CD4-positive, alpha-beta memory T cell (primary cell): ENCODE measurements at regions not wholly inside any gene's neighbourhood (a gene's known extent, or its start where the extent isn't known, plus 50 kb on each side); places are given as distances from the start of the nearest gene placed in this dataset.
A peak's percentile ranks its signal among the peaks of the same experiment; 100 is the strongest.

Source experiments
- CTCF ChIA-PET: fragments of 350-600 bp; sonication (Branson Sonifier 250); formaldehyde crosslinking; loops from one replicate; lab custom pipeline; 2021; ENCODE audit warnings: inconsistent platforms; ENCODE audit not compliant: partially characterized antibody; lab: Charles Lee
- POLR2A ChIA-PET: fragments of 350-600 bp; sonication (Branson Sonifier 250); formaldehyde crosslinking; loops from one replicate; lab custom pipeline; 2021; ENCODE audit not compliant: partially characterized antibody; lab: Charles Lee
- DNase-seq, 5 donors: peaks; one replicate each; pipeline versions ENCODE4 v3.0.0 to v3.0.0-alpha.2; 2020 to 2022; ENCODE audit warnings: mixed read lengths in 1 of 5
- H3K27ac ChIP-seq: one replicate; pipeline ENCODE4 v1.7.0; 2013; ENCODE audit warnings: low read depth, low read length
- H3K27me3 ChIP-seq: 2 replicates; pipeline ENCODE4 v1.7.0; 2013; ENCODE audit warnings: mild to moderate bottlenecking, low read length, moderate library complexity; ENCODE audit not compliant: insufficient read depth
- H3K36me3 ChIP-seq: 2 replicates; pipeline ENCODE4 v1.7.0; 2013; ENCODE audit warnings: mild to moderate bottlenecking, low read length, moderate library complexity; ENCODE audit not compliant: insufficient read depth
- H3K4me1 ChIP-seq: 2 replicates; pipeline ENCODE4 v1.7.0; 2013; ENCODE audit warnings: mild to moderate bottlenecking, low read length, moderate library complexity; ENCODE audit not compliant: insufficient read depth
- H3K4me3 ChIP-seq, 2 donors: one replicate each; pipeline ENCODE4 v1.7.0; 2013; ENCODE audit warnings: low read length in 2 of 2, mild to moderate bottlenecking in 1 of 2
- H3K9me3 ChIP-seq, 2 donors: one replicate each; pipeline ENCODE4 v1.7.0; 2013; ENCODE audit warnings: low read length in 2 of 2, control low read depth in 1 of 2; ENCODE audit not compliant: control insufficient read depth in 1 of 2
- H3K27ac Mint-ChIP-seq, 7 donors: one replicate each; pipeline ENCODE4 v1.8.0; 2020 to 2021; ENCODE audit warnings: mixed read lengths in 7 of 7, mild to moderate bottlenecking in 6 of 7, inconsistent platforms in 3 of 7, moderate library complexity in 3 of 7
- H3K27me3 Mint-ChIP-seq, 2 donors: one replicate each; pipeline ENCODE4 v1.8.0; 2020 to 2021; ENCODE audit warnings: mixed read lengths in 2 of 2
- H3K36me3 Mint-ChIP-seq, 2 donors: one replicate each; pipeline ENCODE4 v1.8.0; 2020 to 2021; ENCODE audit warnings: mixed read lengths in 2 of 2, inconsistent platforms in 1 of 2, mild to moderate bottlenecking in 1 of 2
- H3K4me1 Mint-ChIP-seq, 4 donors: one replicate each; pipeline ENCODE4 v1.8.0; 2020 to 2021; ENCODE audit warnings: mixed read lengths in 4 of 4, mild to moderate bottlenecking in 1 of 4
- H3K4me3 Mint-ChIP-seq, 8 donors: one replicate each; pipeline ENCODE4 v1.8.0; 2020 to 2021; ENCODE audit warnings: mixed read lengths in 8 of 8, mild to moderate bottlenecking in 7 of 8, moderate library complexity in 6 of 8, inconsistent platforms in 3 of 8
- H3K9me3 Mint-ChIP-seq, 8 donors: one replicate each; pipeline ENCODE4 v1.8.0; 2020 to 2021; ENCODE audit warnings: mixed read lengths in 8 of 8, mild to moderate bottlenecking in 5 of 8, inconsistent platforms in 3 of 8, moderate library complexity in 1 of 8
- intact Hi-C: fragments of 100-400 bp; cut with micrococcal nuclease; formaldehyde crosslinking; loops from one replicate; pipeline ENCODE4 v1.15.1; 2023

DNA sequence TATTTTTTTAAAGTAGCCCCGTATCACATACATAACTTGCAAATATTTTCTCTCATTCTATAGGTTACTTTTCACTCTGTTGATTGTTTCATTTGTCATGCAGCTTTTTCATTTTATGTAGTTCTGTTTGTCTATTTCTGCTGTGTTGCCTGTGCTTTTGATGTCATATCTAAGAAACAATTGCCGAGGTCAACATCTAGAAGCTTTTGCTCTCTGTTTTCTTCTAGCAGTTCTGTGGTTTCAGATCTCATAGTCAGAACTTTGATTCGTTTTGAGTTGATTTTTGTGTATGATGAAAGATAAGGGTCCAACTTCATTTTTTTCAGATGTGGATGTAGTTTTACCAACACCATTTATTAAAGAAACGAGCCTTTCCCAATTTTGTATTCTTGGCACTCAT is 79.5 kb downstream of the CD200 start:
- Mint-ChIP-seq H3K27me3 (peaks cover 0 to 1% of the 10 kb centered on the region in 2 donors), H3K4me3 (peak overlapping the region in 1 of 8 donors; percentile 12), H3K9me3 (peaks cover 0 to 9% (median 0%) of the 10 kb centered on the region in 8 donors), H3K4me1 (peaks cover 8 to 17% (median 12%) of the 10 kb centered on the region in 4 donors), H3K27ac (peak overlapping the region in 1 of 7 donors; percentile 5), H3K36me3 (no peaks in the 10 kb centered on the region)
- no peak for DNase-seq
- no peak overlapping the region for H3K27ac ChIP-seq
- no peaks in the 10 kb centered on the region for H3K4me1 ChIP-seq
- ChIA-PET POLR2A (no interaction called here), CTCF (no interaction called here)
- no peak overlapping the region for H3K4me3 ChIP-seq
- H3K36me3 ChIP-seq: no peaks in the 10 kb centered on the region
- H3K27me3 ChIP-seq: no peaks in the 10 kb centered on the region
- no peaks in the 10 kb centered on the region for H3K9me3 ChIP-seq
- intact Hi-C loops: no loop called here

- Mint-ChIP-seq H3K27ac (no peak overlapping the region), H3K9me3 (peaks cover 0 to 9% (median 0%) of the 10 kb centered on the region in 8 donors), H3K4me3 (peak overlapping the region in 2 of 8 donors; percentile 1 to 20), H3K36me3 (no peaks in the 10 kb centered on the region), H3K4me1 (peaks cover 4 to 11% (median 9%) of the 10 kb centered on the region in 4 donors), H3K27me3 (peaks cover 0 to 1% of the 10 kb centered on the region in 2 donors)
- no peaks in the 10 kb centered on the region for H3K36me3 ChIP-seq
- no peaks in the 10 kb centered on the region for H3K4me1 ChIP-seq
- intact Hi-C loops: no loop called here
- no peak overlapping the region for H3K4me3 ChIP-seq
- no peak overlapping the region for H3K27ac ChIP-seq
- H3K27me3 ChIP-seq: no peaks in the 10 kb centered on the region
- POLR2A ChIA-PET: no interaction called here
- no peaks in the 10 kb centered on the region for H3K9me3 ChIP-seq
- no peak for DNase-seq
- CTCF ChIA-PET: no interaction called here
Observed at GRCh38 chr3:112413074-112413473, 80.1 kb downstream of the CD200 start.

GRCh38 chr3:112413722-112414121 is 80.8 kb downstream of the CD200 start:
- H3K27ac ChIP-seq: no peak overlapping the region
- POLR2A ChIA-PET: no interaction called here
- no peak overlapping the region for H3K4me3 Mint-ChIP-seq
- DNase-seq: no peak
- H3K36me3 Mint-ChIP-seq: no peaks in the 10 kb centered on the region
- peaks cover 0 to 9% (median 0%) of the 10 kb centered on the region in 8 donors for H3K9me3 Mint-ChIP-seq
- no peak overlapping the region for H3K27ac Mint-ChIP-seq
- peaks cover 4 to 10% (median 9%) of the 10 kb centered on the region in 4 donors for H3K4me1 Mint-ChIP-seq
- CTCF ChIA-PET: no interaction called here
- H3K9me3 ChIP-seq: no peaks in the 10 kb centered on the region
- H3K27me3 ChIP-seq: no peaks in the 10 kb centered on the region
- H3K4me3 ChIP-seq: no peak overlapping the region
- no peaks in the 10 kb centered on the region for H3K4me1 ChIP-seq
- intact Hi-C loops: no loop called here
- H3K27me3 Mint-ChIP-seq: peaks cover 0 to 1% of the 10 kb centered on the region in 2 donors
- no peaks in the 10 kb centered on the region for H3K36me3 ChIP-seq
